ENCODE measurements at regions not wholly inside any gene's neighbourhood (a gene's known extent, or its start where the extent isn't known, plus 50 kb on each side); places are given as distances from the start of the nearest gene placed in this dataset.

DNA sequence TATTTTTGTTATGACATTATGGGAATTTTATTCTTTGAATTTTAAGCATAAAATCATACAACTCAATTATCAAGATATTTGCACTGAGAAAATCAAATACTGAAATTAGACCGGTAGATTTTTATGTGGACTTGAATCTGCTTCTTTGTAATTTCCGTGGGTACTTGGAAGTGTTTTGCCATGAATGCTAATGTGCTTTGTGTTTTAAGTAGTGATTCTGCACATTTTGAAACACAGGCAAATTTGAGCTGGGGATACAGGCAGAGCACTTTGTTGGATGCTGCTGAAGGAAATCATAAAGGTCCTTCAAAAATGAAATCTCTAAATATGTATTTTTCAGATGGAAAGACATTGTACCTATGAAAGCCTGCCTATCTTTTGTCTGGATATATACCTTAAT lies 446.3 kb upstream of the POU3F3 start:
- TF ChIP-seq, protein P1, sequence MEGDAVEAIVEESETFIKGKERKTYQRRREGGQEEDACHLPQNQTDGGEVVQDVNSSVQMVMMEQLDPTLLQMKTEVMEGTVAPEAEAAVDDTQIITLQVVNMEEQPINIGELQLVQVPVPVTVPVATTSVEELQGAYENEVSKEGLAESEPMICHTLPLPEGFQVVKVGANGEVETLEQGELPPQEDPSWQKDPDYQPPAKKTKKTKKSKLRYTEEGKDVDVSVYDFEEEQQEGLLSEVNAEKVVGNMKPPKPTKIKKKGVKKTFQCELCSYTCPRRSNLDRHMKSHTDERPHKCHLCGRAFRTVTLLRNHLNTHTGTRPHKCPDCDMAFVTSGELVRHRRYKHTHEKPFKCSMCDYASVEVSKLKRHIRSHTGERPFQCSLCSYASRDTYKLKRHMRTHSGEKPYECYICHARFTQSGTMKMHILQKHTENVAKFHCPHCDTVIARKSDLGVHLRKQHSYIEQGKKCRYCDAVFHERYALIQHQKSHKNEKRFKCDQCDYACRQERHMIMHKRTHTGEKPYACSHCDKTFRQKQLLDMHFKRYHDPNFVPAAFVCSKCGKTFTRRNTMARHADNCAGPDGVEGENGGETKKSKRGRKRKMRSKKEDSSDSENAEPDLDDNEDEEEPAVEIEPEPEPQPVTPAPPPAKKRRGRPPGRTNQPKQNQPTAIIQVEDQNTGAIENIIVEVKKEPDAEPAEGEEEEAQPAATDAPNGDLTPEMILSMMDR (IDR thresholded peaks at IDR 0.05; ENCODE audit: unreplicated experiment): no peak
- no peaks in the 10 kb centered on the region for H3K9me3 Mint-ChIP-seq
- no peaks in the 10 kb centered on the region for H3K36me3 Mint-ChIP-seq
- H3K4me1 Mint-ChIP-seq: peaks cover 8% of the 10 kb centered on the region
- no peak overlapping the region for H3K27ac Mint-ChIP-seq
- H3K27me3 Mint-ChIP-seq (ENCODE audit: low read depth): peaks cover 24% of the 10 kb centered on the region
- no peak overlapping the region for H3K4me3 Mint-ChIP-seq
- DNase-seq (ENCODE audit: low spot score in 2 of 2, unreplicated experiment in 2 of 2): no peak

DNA sequence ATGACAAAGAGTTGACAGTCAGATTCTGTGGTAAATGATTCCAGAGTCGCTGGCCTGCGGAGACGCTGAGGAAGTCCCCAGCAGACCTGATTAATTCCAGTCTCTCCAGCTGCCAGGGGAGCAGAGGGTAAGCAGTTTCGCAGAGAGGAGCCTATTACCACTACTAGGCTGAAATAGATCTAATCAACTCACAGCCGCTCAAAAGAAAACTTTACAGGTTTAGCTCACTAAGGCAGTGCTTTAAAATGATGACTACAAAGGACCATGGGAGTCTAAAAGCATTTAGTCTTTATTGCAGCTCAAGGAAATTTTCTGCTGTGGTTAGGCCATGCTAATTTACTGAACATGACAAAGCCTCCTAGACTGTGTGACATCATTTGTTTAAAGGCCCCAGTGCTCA lies 445.6 kb upstream of the POU3F3 start:
- Mint-ChIP-seq H3K4me3 (no peak overlapping the region), H3K27ac (no peak overlapping the region), H3K36me3 (no peaks in the 10 kb centered on the region), H3K9me3 (no peaks in the 10 kb centered on the region), H3K27me3 (ENCODE audit: low read depth) (peaks cover 28% of the 10 kb centered on the region), H3K4me1 (peaks cover 8% of the 10 kb centered on the region)
- TF ChIP-seq, protein P1 (IDR thresholded peaks at IDR 0.05; ENCODE audit: unreplicated experiment): no peak
- DNase-seq (ENCODE audit: low spot score in 2 of 2, unreplicated experiment in 2 of 2): no peak

DNA sequence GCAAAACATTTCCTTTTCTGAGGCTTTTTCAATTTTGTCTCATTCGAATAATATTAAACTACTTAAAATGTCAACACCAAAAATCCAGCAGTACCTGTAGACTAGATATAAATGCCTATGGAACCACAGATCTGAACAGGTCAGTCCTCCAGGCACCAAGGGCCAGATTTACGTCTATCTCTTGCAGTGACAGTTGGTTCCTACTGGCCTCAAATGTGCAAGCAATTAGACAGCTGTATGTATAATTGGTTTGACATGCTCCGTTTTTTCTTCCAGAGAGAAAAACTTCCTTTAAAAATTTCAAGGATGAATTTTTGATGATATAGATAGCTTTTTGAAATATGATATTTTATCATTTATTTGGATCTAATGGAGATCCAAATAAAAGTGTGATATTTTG lies 443.8 kb upstream of the POU3F3 start:
- TF ChIP-seq, protein P1 (IDR thresholded peaks at IDR 0.05; ENCODE audit: unreplicated experiment): no peak
- Mint-ChIP-seq H3K36me3 (no peaks in the 10 kb centered on the region), H3K9me3 (no peaks in the 10 kb centered on the region), H3K27me3 (ENCODE audit: low read depth) (peaks cover 38% of the 10 kb centered on the region), H3K27ac (no peak overlapping the region), H3K4me1 (peaks cover 8% of the 10 kb centered on the region), H3K4me3 (no peak overlapping the region)
- DNase-seq (ENCODE audit: low spot score in 2 of 2, unreplicated experiment in 2 of 2): no peak

DNA sequence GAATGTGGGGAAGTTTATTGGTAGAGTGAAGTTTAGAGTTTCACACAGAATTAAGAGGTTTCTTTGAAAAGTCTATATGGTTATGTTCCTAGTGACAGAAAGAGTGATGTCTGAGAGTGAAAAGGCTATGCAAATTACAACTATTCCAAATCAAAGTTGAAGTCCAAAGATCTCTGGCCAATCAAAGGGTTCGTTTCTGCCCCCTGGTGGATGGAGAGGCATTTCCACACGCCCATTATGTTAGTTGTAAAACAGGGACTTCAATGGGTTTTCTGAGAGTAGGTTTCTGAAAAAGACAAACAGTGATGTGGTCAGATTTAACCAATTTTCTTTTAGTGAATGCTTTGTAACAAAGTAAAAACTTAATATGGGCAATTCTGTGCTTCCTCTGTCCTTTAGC lies 441.5 kb upstream of the POU3F3 start:
- H3K4me3 Mint-ChIP-seq: no peak overlapping the region
- no peak for DNase-seq (ENCODE audit: low spot score in 2 of 2, unreplicated experiment in 2 of 2)
- TF ChIP-seq, protein P1 (IDR thresholded peaks at IDR 0.05; ENCODE audit: unreplicated experiment): peak; percentile 61
- H3K27me3 Mint-ChIP-seq (ENCODE audit: low read depth): peaks cover 51% of the 10 kb centered on the region
- no peak overlapping the region for H3K27ac Mint-ChIP-seq
- H3K4me1 Mint-ChIP-seq: peaks cover 3% of the 10 kb centered on the region
- H3K9me3 Mint-ChIP-seq: no peaks in the 10 kb centered on the region
- no peaks in the 10 kb centered on the region for H3K36me3 Mint-ChIP-seq

DNA sequence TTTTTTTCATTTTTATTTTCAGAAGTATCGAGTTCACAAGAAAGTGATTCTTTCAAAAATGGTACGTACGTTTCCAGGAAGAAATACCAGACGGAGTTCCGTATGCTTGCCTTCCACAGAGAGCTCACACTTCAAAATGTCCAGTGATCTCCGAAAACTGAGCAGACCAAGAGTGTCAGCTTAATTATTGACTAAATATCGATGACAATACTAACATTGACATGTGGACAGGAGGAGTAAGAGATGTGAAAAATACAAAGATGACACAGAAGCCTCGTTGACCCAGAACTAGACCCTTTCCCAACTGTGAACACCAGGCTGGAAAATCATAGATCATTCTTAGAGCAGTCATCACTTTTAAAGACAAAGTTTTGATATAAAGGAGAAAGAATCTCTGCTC lies 440.0 kb upstream of the POU3F3 start:
- TF ChIP-seq, protein P1 (IDR thresholded peaks at IDR 0.05; ENCODE audit: unreplicated experiment): no peak
- H3K36me3 Mint-ChIP-seq: no peaks in the 10 kb centered on the region
- no peak overlapping the region for H3K4me3 Mint-ChIP-seq
- H3K9me3 Mint-ChIP-seq: no peaks in the 10 kb centered on the region
- peaks cover 52% of the 10 kb centered on the region for H3K27me3 Mint-ChIP-seq (ENCODE audit: low read depth)
- no peak for DNase-seq (ENCODE audit: low spot score in 2 of 2, unreplicated experiment in 2 of 2)
- no peak overlapping the region for H3K27ac Mint-ChIP-seq
- H3K4me1 Mint-ChIP-seq: no peaks in the 10 kb centered on the region

DNA sequence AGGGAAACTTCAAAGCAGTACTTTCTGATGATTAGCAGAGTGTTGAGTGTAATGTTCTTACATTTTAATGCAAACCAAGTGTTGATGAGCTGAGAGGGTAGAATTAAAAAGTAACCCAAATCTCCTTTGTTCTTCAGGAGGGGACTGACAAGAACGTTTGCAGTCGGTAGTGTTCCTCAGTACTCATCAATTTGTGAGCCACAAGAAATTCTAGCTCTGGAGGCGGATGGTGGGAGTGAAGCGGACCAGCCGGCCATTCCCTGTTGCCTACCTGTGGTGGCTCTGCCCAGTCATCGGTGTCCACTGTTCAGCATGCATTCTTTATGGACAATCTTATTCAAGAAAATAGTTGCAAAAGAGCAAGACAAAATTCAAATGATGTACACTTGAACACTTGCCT lies 438.6 kb upstream of the POU3F3 start:
- Mint-ChIP-seq H3K36me3 (no peaks in the 10 kb centered on the region), H3K9me3 (no peaks in the 10 kb centered on the region), H3K4me1 (no peaks in the 10 kb centered on the region), H3K27me3 (ENCODE audit: low read depth) (peaks cover 56% of the 10 kb centered on the region), H3K4me3 (no peak overlapping the region), H3K27ac (no peak overlapping the region)
- DNase-seq (ENCODE audit: low spot score in 2 of 2, unreplicated experiment in 2 of 2): no peak
- TF ChIP-seq, protein P1 (IDR thresholded peaks at IDR 0.05; ENCODE audit: unreplicated experiment): no peak
